GM12874 (cell line): ENCODE measurements at regions not wholly inside any gene's neighbourhood (a gene's known extent, or its start where the extent isn't known, plus 50 kb on each side); places are given as distances from the start of the nearest gene placed in this dataset.

Source experiments
- CTCF ChIP-seq: IDR thresholded peaks from 2 replicates; pipeline ENCODE4 v1.5.1; 2011; ENCODE audit warnings: low read depth, mild to moderate bottlenecking, control low read depth, low read length, moderate library complexity; ENCODE audit not compliant: insufficient read depth

GRCh38 chr2:59150217-59150849 lies 909.2 kb upstream of the FANCL start:
- TF ChIP-seq CTCF: no peak

- TF ChIP-seq CTCF: no peak
These were observed 908.1 kb upstream of the FANCL start for GRCh38 chr2:59149271-59149670.

- TF ChIP-seq CTCF: no peak
These were observed 871.1 kb upstream of the FANCL start for GRCh38 chr2:59112258-59112657.

- TF ChIP-seq CTCF: no peak
These were observed 855.8 kb upstream of the FANCL start for GRCh38 chr2:59096973-59097372.

GRCh38 chr2:59093571-59093970 lies 852.4 kb upstream of the FANCL start:
- no peak for TF ChIP-seq CTCF

- TF ChIP-seq CTCF: no peak
These were observed 843.2 kb upstream of the FANCL start for GRCh38 chr2:59084326-59084725.

- no peak for TF ChIP-seq CTCF
These were observed 842.1 kb upstream of the FANCL start for GRCh38 chr2:59083075-59083828.
